AG09309 (cell line): ENCODE measurements at regions not wholly inside any gene's neighbourhood (a gene's known extent, or its start where the extent isn't known, plus 50 kb on each side); places are given as distances from the start of the nearest gene placed in this dataset.

Source experiments
- DNase-seq: peaks from one replicate; pipeline ENCODE4 v3.0.0-alpha.2; 2010; ENCODE audit warnings: low read depth
- H3K4me3 ChIP-seq: 2 replicates; pipeline ENCODE4 v1.5.1; 2011; ENCODE audit warnings: mild to moderate bottlenecking, low read depth, low read length, moderate library complexity; ENCODE audit not compliant: control insufficient read depth
- TF ChIP-seq, protein P1 (sequence below): IDR thresholded peaks from 2 replicates; pipeline ENCODE4 v1.5.1; 2011; ENCODE audit warnings: mild to moderate bottlenecking, low read depth, low read length, inconsistent platforms; ENCODE audit not compliant: insufficient read depth, control insufficient read depth; ENCODE audit errors: missing control alignments

- DNase-seq = no peak
- H3K4me3 ChIP-seq = no peak overlapping the region
- TF ChIP-seq, protein P1, sequence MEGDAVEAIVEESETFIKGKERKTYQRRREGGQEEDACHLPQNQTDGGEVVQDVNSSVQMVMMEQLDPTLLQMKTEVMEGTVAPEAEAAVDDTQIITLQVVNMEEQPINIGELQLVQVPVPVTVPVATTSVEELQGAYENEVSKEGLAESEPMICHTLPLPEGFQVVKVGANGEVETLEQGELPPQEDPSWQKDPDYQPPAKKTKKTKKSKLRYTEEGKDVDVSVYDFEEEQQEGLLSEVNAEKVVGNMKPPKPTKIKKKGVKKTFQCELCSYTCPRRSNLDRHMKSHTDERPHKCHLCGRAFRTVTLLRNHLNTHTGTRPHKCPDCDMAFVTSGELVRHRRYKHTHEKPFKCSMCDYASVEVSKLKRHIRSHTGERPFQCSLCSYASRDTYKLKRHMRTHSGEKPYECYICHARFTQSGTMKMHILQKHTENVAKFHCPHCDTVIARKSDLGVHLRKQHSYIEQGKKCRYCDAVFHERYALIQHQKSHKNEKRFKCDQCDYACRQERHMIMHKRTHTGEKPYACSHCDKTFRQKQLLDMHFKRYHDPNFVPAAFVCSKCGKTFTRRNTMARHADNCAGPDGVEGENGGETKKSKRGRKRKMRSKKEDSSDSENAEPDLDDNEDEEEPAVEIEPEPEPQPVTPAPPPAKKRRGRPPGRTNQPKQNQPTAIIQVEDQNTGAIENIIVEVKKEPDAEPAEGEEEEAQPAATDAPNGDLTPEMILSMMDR = no peak
Measured at GRCh38 chr5:54718656-54719055, 201.1 kb downstream of the SNX18 start.

DNA sequence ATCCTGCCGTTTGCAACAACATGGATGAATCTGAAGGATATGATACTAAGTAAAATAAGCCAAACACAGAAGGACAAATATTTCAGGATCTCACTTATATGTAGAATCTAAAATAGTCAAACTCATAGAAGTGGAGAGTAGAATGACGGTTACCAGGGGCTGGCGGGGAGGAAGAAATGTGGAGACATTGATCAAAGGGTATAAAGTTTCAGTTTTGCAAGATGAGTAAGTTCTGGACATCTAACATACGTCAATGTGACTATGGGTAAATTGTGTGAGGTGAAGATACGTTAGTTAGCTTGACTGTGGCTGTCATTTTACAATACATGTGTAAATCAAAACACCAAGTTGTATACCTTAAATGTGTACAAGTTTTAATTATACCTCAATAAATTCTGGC, 200.3 kb downstream of the SNX18 start:
- DNase-seq = no peak
- no peak overlapping the region for H3K4me3 ChIP-seq
- TF ChIP-seq, protein P1 = no peak

GRCh38 chr5:54717459-54717858, 199.9 kb downstream of the SNX18 start:
- no peak overlapping the region for H3K4me3 ChIP-seq
- no peak for DNase-seq
- TF ChIP-seq, protein P1 = no peak

DNA sequence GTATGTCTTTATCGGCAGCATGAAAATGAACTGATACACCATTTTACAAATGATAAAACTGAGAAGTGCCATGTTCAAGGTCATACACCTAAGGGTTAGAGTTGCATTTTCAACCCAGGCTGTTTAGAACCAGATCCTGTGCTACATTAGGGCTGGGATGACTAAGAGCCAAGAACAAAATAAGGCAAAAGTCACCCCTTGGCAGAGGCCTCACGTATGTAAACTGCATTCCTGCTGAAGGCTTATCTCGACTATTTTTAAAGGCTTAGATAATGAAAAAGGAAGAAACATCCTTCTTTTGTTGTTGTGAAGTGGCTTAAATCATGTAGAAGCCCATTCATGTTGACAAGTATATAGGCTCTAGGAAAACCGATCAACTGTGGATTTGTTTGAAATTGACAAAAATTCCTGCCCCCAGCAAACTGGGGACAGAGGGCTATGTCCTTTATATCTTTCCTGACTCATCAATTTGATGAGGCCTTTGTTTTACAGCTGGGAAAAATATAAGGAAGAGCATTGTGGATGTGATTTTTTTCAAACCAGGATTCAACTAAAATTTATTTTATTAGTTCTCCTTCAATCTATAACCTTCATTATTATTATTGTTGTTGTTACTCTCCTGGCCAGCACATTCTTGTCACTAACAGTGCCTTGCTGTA, 196.5 kb downstream of the SNX18 start:
- DNase-seq = peak; percentile 14
- no peak overlapping the region for H3K4me3 ChIP-seq
- TF ChIP-seq, protein P1 = no peak

DNA sequence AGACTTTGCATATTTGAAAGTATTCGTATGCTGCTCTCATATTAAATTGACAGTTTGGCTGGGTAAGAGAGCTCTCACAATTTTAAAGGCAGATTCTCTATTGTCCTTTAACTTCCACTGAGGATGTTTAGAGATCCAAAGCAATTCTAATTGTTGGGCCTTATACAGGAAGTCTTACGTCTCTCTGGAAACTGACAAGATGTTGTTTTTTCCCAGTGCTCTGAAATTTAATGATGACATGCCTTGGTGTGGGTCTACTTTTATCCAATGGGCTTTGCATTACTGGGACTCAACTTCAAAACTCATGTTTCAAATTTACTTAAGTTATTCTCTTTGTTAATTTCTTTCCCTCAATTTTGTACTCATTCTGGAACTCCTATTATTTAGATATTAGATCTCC, 191.5 kb downstream of the SNX18 start:
- DNase-seq = no peak
- TF ChIP-seq, protein P1 = no peak
- H3K4me3 ChIP-seq = no peak overlapping the region

DNA sequence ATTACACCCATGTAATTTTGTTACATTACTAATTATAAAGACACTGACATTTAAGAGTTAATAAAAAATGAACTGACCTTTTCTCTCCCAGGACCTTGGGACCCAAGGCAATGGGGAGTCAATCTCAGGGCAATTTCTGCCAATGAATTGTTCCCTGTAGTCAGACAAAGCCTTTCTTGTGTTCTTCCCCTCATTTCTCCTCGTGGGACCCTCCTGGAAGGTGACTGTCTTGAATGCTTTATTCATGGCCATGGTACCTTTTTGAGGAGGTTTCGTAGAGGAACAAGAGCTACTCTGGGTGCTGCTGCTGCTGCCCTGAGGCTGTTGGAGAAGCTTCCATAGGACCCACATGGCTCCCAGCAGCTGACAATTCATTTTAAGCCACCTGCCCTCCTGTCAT, 190.3 kb downstream of the SNX18 start:
- TF ChIP-seq, protein P1 = no peak
- no peak for DNase-seq
- H3K4me3 ChIP-seq = no peak overlapping the region
